B cell (primary cell): ENCODE measurements at regions not wholly inside any gene's neighbourhood (a gene's known extent, or its start where the extent isn't known, plus 50 kb on each side); places are given as distances from the start of the nearest gene placed in this dataset.

Experiments
- ATAC-seq: fragments of 200-7000 bp; cut with Tn5 transposase; one replicate; pipeline ENCODE4 v1.10.0; 2021; ENCODE audit warnings: low read depth, mild to moderate bottlenecking, moderate number of reproducible peaks, moderate library complexity
- CTCF ChIA-PET: fragments of 350-600 bp; sonication (Branson Sonifier 250); formaldehyde crosslinking; loops from one replicate; lab custom pipeline; 2021; ENCODE audit warnings: antibody characterized with exemption, inconsistent platforms; lab: Charles Lee
- POLR2A ChIA-PET: fragments of 350-600 bp; sonication (Branson Sonifier 250); formaldehyde crosslinking; loops from one replicate; lab custom pipeline; 2021; ENCODE audit warnings: antibody characterized with exemption; lab: Charles Lee
- DNase-seq: peaks from one replicate; pipeline ENCODE4 v3.0.0; 2013
- H2AFZ ChIP-seq: 2 replicates; pipeline ENCODE4 v1.6.1; 2012; ENCODE audit warnings: mild to moderate bottlenecking, low read depth, low read length; ENCODE audit not compliant: insufficient read depth, poor library complexity, severe bottlenecking
- H3K27ac ChIP-seq, 2 donors: 1 replicate in 1 of 2; 2 replicates in 1 of 2; pipeline ENCODE4 v1.5.1; 2012 to 2013; ENCODE audit warnings: low read length in 2 of 2, mild to moderate bottlenecking in 2 of 2, moderate library complexity in 1 of 2
- H3K27me3 ChIP-seq, 4 experiments: fragments of 200-600 bp in 1 of 4; sonication (generic) in 1 of 4; replicated peaks in 1 of 4; 1 replicate in 2 of 4; 2 replicates in 2 of 4; pipeline versions ENCODE4 v1.6.1 to v1.7.0; 2013 to 2016; ENCODE audit warnings: low read length in 3 of 4, mild to moderate bottlenecking in 2 of 4, mixed read lengths in 1 of 4, moderate library complexity in 1 of 4; ENCODE audit not compliant: insufficient read depth in 4 of 4, control insufficient read depth in 3 of 4; ENCODE audit errors: control extremely low read depth in 1 of 4
- H3K36me3 ChIP-seq, 2 experiments: replicated peaks in 1 of 2; 1 replicate in 1 of 2; 2 replicates in 1 of 2; pipeline versions ENCODE4 v1.6.1 to v1.7.1; 2013; ENCODE audit warnings: low read length in 1 of 2; ENCODE audit not compliant: insufficient read depth in 2 of 2, control insufficient read depth in 1 of 2; ENCODE audit errors: control extremely low read depth in 1 of 2, extremely low read depth in 1 of 2
- H3K4me1 ChIP-seq, 2 donors: fragments of 200-600 bp in 1 of 2; sonication (generic) in 1 of 2; 1 replicate in 1 of 2; 2 replicates in 1 of 2; pipeline versions ENCODE4 v1.5.1 to v1.6.1; 2013 to 2017; ENCODE audit warnings: low read length in 2 of 2; ENCODE audit not compliant: control insufficient read depth in 2 of 2, insufficient read depth in 2 of 2
- H3K4me2 ChIP-seq: replicated peaks from 2 replicates; pipeline ENCODE3; 2012; ENCODE audit warnings: mild to moderate bottlenecking, low read depth, low read length; ENCODE audit not compliant: poor library complexity, severe bottlenecking
- H3K4me3 ChIP-seq, 5 experiments: fragments of 200-600 bp in 1 of 5; sonication (generic) in 1 of 5; 1 replicate in 3 of 5; 2 replicates in 2 of 5; pipeline versions ENCODE4 v1.5.1 to v1.7.0; 2011 to 2016; ENCODE audit warnings: low read length in 4 of 5, mild to moderate bottlenecking in 4 of 5, low read depth in 2 of 5, control low read depth in 1 of 5, moderate library complexity in 1 of 5; ENCODE audit not compliant: insufficient read depth in 1 of 5; ENCODE audit errors: control extremely low read depth in 1 of 5, extremely low read depth in 1 of 5
- H3K79me2 ChIP-seq: fragments of 200-600 bp; sonication (generic); one replicate; pipeline ENCODE4 v1.6.0; 2016; ENCODE audit warnings: low read length; ENCODE audit not compliant: control insufficient read depth, insufficient read depth
- H3K9ac ChIP-seq: fragments of 200-600 bp; sonication (generic); 2 replicates; pipeline ENCODE4 v1.6.1; 2017; ENCODE audit warnings: mild to moderate bottlenecking, low read length, moderate library complexity
- H3K9me3 ChIP-seq, 3 donors: one replicate each; pipeline versions ENCODE4 v1.6.1 to v1.7.1; 2013; ENCODE audit warnings: low read length in 2 of 3; ENCODE audit not compliant: control insufficient read depth in 2 of 3, insufficient read depth in 1 of 3; ENCODE audit errors: control extremely low read depth in 1 of 3
- H4K20me1 ChIP-seq: 2 replicates; pipeline ENCODE4 v1.6.0; 2012; ENCODE audit warnings: mild to moderate bottlenecking, low read length; ENCODE audit not compliant: insufficient read depth, control insufficient read depth, poor library complexity, severe bottlenecking
- H3K27ac Mint-ChIP-seq: one replicate; pipeline ENCODE4 v1.8.0; 2021; ENCODE audit warnings: mixed read lengths
- H3K27me3 Mint-ChIP-seq: one replicate; pipeline ENCODE4 v1.8.0; 2021; ENCODE audit warnings: mixed read lengths
- H3K4me1 Mint-ChIP-seq: one replicate; pipeline ENCODE4 v1.8.0; 2021; ENCODE audit warnings: mixed read lengths
- H3K4me3 Mint-ChIP-seq: one replicate; pipeline ENCODE4 v1.8.0; 2021; ENCODE audit warnings: mixed read lengths
- H3K9me3 Mint-ChIP-seq: one replicate; pipeline ENCODE4 v1.8.0; 2022; ENCODE audit warnings: mixed read lengths; ENCODE audit not compliant: insufficient read depth
- CTCF ChIP-seq: fragments of 200-600 bp; IDR thresholded peaks from one replicate; pipeline ENCODE4 v1.8.0; 2022; ENCODE audit warnings: antibody characterized with exemption, mild to moderate bottlenecking
- EZH2 ChIP-seq: IDR thresholded peaks from 2 replicates; pipeline ENCODE4 v1.6.1; 2012; ENCODE audit warnings: borderline replicate concordance, low read depth, mild to moderate bottlenecking, moderate library complexity, low read length; ENCODE audit not compliant: insufficient read depth, poor library complexity, severe bottlenecking
- WGBS: methylation state at CpG from one replicate; pipeline ENCODE4 v1.1.5; 2013; ENCODE audit warnings: missing lambda C conversion rate; ENCODE audit not compliant: insufficient coverage; 5-methylcytosine and 5-hydroxymethylcytosine counted together
- intact Hi-C: fragments of 100-400 bp; cut with micrococcal nuclease; formaldehyde crosslinking; loops from one replicate; pipeline ENCODE4 v1.10.0; 2022

DNA sequence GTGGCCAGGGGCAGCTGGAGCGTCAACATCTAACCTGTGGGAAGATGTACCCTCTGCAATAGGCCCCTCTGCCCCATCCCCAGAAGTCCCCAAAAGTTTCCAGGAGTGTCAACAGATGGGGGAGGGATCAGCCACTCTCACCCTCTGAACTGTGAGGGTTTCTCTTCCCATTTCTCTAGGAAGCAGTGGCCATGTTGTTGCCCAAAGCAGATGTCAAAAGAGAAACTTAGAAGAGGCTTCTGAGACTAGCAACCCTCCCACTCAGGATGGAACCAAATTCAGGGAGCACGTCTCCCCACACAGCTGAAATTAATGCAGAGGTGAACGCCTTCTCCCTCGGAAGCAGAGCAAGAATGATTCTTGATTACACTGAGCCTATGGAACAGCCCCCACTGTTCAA lies 70.3 kb downstream of the ARL4C start:
- H3K27me3 ChIP-seq: no peaks in the 10 kb centered on the region
- no peaks in the 10 kb centered on the region for H3K79me2 ChIP-seq
- DNase-seq (peak; percentile 62), ATAC-seq (no peak)
- no peaks in the 10 kb centered on the region for H3K36me3 ChIP-seq
- peak overlapping the region in 1 of 5 experiments; percentile 37 for H3K4me3 ChIP-seq
- peaks cover 75 to 78% of the 10 kb centered on the region in 2 donors for H3K4me1 ChIP-seq
- Mint-ChIP-seq H3K27me3 (no peaks in the 10 kb centered on the region), H3K4me3 (peak overlapping the region; percentile 69), H3K9me3 (no peaks in the 10 kb centered on the region), H3K4me1 (peaks cover 70% of the 10 kb centered on the region), H3K27ac (peak overlapping the region; percentile 95)
- ChIA-PET POLR2A (interaction anchor here (0.6 to 6.6 kb wide), 12 partner anchors 12 to 572 kb away, joined by 3 to 35 read pairs (median 6); partner anchors contain the start of gene HJURP), CTCF (interaction anchor here (0.6 to 2.1 kb wide), 9 partner anchors 11 to 291 kb away, joined by 3 to 9 read pairs (median 6); partner anchors contain the start of gene ARL4C)
- no peaks in the 10 kb centered on the region for H4K20me1 ChIP-seq
- H3K9ac ChIP-seq: peak overlapping the region; percentile 46
- peaks cover 0 to 14% (median 0%) of the 10 kb centered on the region in 3 donors for H3K9me3 ChIP-seq
- H2AFZ ChIP-seq: peak overlapping the region; percentile 46
- peak overlapping the region; percentile 70 for H3K4me2 ChIP-seq
- WGBS: 31% methylated on average over 3 of the region's 4 CpGs
- intact Hi-C loops: loop anchor here (1.0 kb wide), 7 partner anchors 12 to 262 kb away; no protein-coding TSS in a partner anchor
- TF ChIP-seq EZH2 (no peak), CTCF (no peak)
- peak overlapping the region; percentile 87 for H3K27ac ChIP-seq
